GM18499 (cell line): ENCODE measurements at regions not wholly inside any gene's neighbourhood (a gene's known extent, or its start where the extent isn't known, plus 50 kb on each side); places are given as distances from the start of the nearest gene placed in this dataset.
"Not testable (repeated sequence)": the region's sequence is repeated elsewhere in the genome, so short reads cannot be mapped to it uniquely, and the experiment has no call there.

ENCODE experiments used
- ATAC-seq: cut with Tn5 transposase; IDR thresholded peaks from one replicate; pipeline ENCODE4 v1.9.1; 2021; ENCODE audit warnings: moderate number of reproducible peaks; ENCODE audit not compliant: insufficient read depth, unreplicated experiment

GRCh38 chr2:111355022-111355817, 234.5 kb downstream of the BCL2L11 start:
- not testable (repeated sequence) for ATAC-seq

DNA sequence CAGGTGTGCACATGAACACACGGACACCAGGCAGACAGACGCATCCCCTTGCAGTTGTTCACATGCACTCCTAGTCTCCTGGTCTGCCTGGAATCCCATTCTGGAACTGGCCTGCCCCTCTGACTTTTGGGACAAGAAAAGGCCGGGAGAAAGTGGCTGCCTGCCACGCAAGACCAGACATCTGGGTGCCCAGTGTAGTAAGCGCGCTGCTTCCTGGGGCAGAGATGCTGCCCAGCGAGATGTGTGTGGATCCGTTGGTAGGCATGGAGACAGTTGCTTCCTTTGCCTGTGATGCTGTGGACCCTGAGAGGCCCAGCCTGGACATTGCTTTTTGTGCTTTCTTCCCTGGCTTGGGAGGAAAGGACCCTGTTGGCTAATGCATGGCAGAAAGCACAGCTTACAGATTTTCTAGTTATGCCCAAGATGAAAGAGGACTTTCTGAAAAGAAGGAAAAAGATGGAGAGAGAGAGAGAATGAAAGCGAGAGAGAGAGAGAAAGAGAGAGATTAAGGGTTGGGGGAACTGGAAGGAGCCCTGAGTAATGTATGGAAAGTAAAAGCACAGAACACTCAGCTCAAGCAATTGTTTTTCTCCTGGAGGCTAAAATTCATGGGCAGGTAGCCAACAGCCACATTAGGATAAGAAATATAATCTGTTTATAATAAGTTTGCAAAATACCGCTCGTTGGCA, 235.3 kb downstream of the BCL2L11 start:
- not testable (repeated sequence) for ATAC-seq

DNA sequence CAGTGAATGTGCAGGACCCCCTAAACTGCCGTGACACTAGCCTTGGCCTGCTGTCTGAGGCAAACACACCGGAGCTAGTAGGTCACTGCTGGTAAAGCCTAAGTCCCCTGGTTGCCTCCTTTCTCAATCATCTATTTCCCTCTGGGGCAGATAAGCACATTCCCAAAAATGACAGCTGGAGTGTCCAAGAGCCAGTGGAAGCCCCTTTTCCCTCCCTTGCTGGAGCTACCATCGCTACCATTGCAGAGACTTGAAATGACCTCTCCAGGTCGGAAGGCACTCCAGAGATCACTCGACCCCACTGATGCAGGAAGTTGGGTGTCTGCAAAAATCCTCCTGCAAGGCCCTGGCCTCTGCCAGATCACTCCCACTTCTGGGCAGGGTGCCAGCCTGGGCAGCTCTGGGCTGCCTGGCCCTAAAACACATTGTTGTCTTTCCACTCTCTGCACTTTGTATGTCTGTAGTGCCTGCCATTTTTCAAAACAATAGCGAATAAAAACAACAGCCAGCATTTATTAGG, 235.9 kb downstream of the BCL2L11 start:
- not testable (repeated sequence) for ATAC-seq

DNA sequence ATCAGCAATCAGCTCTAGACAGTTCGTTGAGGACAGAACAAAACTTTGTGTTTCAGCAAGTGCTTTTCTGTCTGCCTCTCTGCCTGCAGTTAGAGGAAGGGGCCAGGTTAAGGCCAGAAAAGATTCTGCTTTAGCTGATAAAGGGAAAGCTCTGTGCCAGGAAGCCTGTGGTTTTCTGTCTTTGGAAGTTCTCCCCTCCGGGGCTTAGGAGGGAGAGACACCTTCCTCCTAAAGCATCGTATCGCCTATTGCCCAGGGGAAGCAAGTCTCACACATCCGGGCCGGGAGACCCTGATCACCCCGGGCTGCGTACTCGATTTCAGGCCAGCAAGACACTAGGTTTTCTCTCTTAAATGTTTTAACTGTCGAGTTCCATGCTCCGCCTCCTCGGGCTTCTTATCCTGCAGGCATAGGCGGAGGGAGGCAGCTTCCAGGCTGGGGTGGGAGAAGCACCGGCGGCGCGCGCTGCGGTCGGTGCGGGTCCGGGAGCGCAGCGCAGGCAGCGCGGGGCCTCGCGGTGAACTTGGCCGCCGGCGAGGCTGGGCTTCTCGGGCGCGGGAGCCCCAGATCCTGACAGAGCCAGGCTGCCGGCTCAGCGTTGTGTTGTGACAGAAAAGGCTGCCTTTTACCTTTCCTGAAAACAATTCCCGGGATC, 245.4 kb downstream of the BCL2L11 start:
- ATAC-seq, result not testable (repeated sequence)

GRCh38 chr2:111366641-111367029, 245.9 kb downstream of the BCL2L11 start:
- ATAC-seq, result not testable (repeated sequence)

GRCh38 chr2:111367080-111367479, 246.4 kb downstream of the BCL2L11 start:
- ATAC-seq, result not testable (repeated sequence)

DNA sequence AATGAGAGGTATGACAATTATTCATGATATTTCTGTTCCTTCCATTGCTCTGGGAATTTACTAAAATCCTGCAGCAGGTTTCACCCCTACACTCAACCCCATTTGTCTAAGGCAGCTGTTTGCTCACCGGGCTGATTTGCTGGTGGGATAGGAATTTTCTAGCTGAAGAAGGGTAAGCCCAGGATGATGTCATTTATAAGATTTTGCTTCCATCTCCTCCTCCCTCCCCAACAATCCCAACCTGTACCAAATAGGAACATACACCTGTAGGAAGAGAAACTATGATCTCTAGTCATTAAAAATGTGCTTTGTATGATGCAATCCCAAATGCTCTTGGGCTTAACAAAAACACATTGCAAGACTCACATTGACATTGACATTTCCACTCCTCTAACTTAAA, 247.2 kb downstream of the BCL2L11 start:
- ATAC-seq, result not testable (repeated sequence)

DNA sequence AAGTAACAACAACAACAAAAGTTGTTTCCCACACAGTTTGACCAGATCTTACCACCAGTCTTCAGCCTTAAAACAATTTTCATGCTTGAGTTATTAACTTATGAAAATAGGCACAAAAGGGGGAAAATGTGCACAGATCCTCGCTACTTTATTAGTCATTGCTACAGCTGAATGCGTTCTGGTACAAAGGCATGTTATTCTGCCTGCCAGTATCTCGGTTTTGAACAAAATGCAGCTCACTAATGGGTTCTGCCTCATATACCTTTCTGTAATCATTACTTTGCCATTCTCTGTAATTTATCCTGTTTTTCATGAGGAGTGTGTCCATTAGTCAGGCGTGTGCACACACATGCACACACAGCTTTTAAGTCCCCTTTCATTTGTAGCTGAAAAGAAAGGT, 247.6 kb downstream of the BCL2L11 start:
- ATAC-seq, result not testable (repeated sequence)

DNA sequence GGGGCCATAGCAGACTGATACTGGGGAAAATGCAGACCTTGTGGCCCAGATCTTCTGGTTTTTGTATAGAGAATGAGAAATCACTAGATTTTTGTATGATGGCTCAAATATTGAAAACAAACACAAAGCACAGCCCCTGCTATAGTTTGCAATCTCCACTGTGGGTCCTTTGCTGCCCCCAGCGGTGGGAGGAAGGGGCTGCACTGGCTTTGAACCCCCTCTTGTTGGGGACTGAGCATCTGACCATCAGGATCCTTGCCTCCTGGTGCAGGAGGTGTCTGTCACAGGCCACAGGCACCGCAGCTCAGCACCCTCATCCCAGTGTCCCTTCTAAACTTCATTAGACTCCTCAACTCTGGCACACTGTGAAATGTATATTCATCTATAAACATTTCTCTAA, 252.3 kb downstream of the BCL2L11 start:
- not testable (repeated sequence) for ATAC-seq

- not testable (repeated sequence) for ATAC-seq
These were observed 253.3 kb downstream of the BCL2L11 start for GRCh38 chr2:111373989-111374388.

DNA sequence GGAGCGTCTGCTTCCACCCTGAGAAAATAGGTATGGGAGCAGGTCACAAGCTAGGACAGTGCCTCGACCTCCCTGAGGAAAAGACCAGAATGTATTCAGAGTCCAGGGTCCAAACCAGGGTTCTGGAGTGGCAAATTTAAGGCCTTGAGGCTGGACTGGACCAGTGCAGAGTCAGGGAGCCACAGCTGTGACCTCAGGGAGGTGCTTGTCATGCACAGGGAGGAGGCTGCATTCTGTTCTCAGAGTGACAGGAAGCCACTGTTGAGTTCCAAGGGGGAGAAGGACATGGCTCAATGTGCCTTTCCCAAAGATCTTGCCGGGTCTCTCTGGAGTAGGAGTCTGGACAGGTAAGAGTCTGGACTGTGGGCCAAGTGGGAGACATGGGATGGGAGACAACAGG, 254.0 kb downstream of the BCL2L11 start:
- ATAC-seq, result not testable (repeated sequence)

DNA sequence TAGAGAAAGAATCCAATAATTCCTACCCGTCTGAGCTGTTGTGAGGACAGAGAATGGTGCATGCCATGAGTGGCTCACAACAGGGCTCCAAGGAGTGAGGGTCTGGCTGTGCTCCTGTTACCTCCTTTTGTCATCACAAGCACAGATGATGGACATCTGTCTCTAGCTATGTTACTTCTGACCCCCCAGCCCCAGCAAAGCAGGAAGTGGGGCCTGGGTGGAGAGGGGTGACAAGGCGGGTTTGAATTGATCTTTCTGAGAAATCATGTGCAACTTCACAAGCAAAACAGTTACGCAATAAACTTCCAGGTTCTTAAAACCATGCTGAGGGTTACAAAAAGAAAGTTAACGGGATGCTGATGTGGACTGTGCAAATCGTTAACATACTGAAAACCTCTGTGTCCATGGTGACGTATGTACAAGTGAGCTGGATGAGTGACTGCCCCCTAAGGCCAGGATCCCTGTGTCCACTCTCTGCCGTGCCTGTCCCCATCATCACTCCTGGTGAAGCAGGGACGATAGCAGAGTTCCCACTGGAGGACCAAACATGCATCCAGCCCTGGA, 254.7 kb downstream of the BCL2L11 start:
- not testable (repeated sequence) for ATAC-seq

DNA sequence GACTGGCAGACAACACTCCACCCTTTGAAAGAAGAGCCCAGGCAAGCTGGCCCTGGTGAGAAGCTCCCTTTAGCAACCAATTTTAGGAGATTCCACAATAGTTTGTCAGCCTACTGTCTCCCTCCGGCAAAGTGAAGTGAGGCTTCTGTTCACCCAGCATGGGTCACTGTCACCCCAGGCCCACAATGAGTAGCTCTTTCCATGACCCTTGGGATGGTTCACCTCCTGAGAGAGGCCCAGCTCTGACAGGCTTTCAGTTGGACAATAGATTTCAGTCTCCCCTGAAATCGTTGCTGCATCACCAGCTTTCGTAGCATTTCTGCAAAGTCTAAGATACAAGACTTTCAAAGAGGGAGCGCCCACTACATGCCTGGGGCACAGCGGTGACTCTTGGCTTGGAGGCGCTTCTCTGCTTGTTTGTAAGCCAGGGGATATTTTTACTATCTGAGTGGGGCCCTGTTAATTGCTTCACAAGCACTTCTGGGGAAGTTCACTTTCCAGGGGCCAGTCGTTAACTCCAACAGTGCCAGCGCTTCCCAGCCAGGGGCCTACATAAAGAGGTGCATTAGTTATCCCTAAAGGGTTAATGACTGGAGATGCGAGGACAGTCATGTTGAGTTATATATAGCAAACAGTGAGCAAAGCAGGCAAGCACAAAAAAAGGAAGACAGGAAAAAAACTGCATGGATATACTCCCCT, 255.7 kb downstream of the BCL2L11 start:
- not testable (repeated sequence) for ATAC-seq

GRCh38 chr2:111376971-111377352, 256.2 kb downstream of the BCL2L11 start:
- not testable (repeated sequence) for ATAC-seq

GRCh38 chr2:111377386-111377959, 256.8 kb downstream of the BCL2L11 start:
- ATAC-seq, result not testable (repeated sequence)

- ATAC-seq, result not testable (repeated sequence)
These were observed 257.6 kb downstream of the BCL2L11 start for GRCh38 chr2:111378348-111378747.

DNA sequence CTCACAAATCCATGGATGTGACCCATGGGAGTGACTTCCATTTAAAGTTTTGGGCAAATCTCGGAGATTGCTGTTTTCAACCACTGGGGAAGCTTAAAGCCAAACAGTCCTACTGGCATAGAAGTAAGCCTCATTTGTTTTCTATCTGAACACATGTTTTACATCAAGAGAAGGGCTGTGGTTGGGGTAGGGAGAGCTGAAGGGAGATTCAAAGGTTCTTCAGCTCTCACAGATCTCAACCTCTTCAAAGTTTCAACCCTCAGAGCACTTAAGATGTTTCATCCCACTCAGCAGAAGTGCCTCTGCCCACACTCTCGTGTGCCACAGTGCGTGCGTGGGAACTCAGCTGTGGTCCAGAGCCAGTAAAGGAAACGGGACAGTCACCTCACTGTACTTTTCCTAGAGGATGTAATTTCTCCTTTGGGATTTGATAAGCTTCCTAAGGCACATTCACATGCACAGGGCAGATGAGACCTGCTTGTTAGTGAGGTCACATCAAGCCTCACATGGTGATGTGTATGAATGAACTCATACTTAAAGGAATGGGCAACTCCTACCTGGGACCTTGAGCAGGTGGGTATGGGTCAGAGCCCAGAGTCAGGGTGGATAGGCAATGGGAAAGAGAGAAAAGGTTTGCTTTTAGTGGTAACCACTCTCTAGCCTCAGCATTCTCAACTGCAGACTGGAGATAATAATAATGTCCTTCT, 260.2 kb downstream of the BCL2L11 start:
- ATAC-seq, result not testable (repeated sequence)

DNA sequence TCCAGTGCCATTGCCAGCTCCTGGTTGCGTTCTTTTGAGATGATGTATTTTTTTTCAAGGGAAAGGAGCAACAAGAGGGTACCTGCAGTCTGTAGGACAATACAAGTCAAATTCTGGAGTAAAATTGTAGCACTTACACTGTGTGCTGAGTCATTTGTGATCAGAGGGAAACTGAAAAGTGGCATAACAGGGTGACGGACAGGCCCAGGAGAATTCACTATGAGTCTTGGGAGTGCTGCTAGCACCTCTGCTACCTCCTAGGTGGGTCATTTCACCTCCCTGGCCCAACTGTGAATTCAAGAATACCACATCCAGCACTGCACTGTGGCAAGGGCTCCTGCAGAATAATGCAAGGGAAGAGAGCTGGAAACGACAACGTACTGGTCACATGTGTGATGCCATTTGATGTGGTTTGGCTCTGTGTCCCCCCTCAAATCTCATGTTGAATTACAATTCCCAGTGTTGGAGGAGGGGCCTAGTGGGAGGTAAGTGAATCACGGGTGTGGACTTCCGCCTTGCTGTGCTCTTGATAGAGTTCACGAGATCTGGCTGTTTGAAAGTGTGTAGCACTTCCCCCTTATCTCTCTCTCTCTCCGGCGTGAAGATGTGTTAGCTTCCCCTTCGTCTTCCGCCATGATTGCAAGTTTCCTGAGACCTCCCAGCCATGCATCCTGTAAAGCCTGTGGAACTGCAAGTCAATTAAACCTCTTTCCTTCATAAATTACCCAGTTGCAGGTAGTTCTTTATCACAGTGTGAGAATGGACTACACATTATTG, 261.0 kb downstream of the BCL2L11 start:
- ATAC-seq, result not testable (repeated sequence)
